Erythroblast (primary cell): ENCODE measurements at regions not wholly inside any gene's neighbourhood (a gene's known extent, or its start where the extent isn't known, plus 50 kb on each side); places are given as distances from the start of the nearest gene placed in this dataset.

Source experiments
- GATA1 ChIP-seq: IDR thresholded peaks from 2 replicates; pipeline ENCODE4 v1.6.1; 2011; ENCODE audit warnings: low read depth, mild to moderate bottlenecking, control low read depth, low read length, moderate library complexity
- POLR2A ChIP-seq: IDR thresholded peaks from 2 replicates; pipeline ENCODE4 v1.6.1; 2011; ENCODE audit warnings: mild to moderate bottlenecking, low read length

- TF ChIP-seq POLR2A (no peak), GATA1 (no peak)
These were observed 419.1 kb upstream of the NR5A2 start for GRCh38 chr1:199608414-199608813.
